Body of pancreas (tissue), 4 donors: ENCODE measurements at regions not wholly inside any gene's neighbourhood (a gene's known extent, or its start where the extent isn't known, plus 50 kb on each side); places are given as distances from the start of the nearest gene placed in this dataset.

Experiments
- ATAC-seq: fragments of 150-250 bp; one replicate; pipeline ENCODE4 v1.9.1; 2016
- DNase-seq, 4 donors: peaks; one replicate each; pipeline ENCODE4 v3.0.0-alpha.2; 2019
- H3K27ac ChIP-seq, 4 donors: fragments of 200-600 bp; sonication (generic); 1 replicate in 3 of 4; 2 replicates in 1 of 4; pipeline versions ENCODE4 v1.5.1 to v1.6.1; 2016 to 2019; ENCODE audit warnings: mild to moderate bottlenecking in 1 of 4, mixed read lengths in 1 of 4, moderate library complexity in 1 of 4
- H3K27me3 ChIP-seq, 2 donors: fragments of 200-600 bp; sonication (generic); one replicate each; pipeline ENCODE4 v1.6.0; 2016; ENCODE audit warnings: mild to moderate bottlenecking in 1 of 2
- H3K36me3 ChIP-seq, 2 donors: fragments of 200-600 bp; sonication (generic); replicated peaks in 1 of 2; 2 replicates each; pipeline ENCODE4 v1.5.1; 2016; ENCODE audit warnings: low read depth in 2 of 2; ENCODE audit not compliant: insufficient read depth in 1 of 2
- H3K4me1 ChIP-seq: fragments of 200-600 bp; sonication (generic); one replicate; pipeline ENCODE4 v1.6.0; 2016
- H3K4me3 ChIP-seq, 2 donors: fragments of 200-600 bp; sonication (generic); 1 replicate in 1 of 2; 2 replicates in 1 of 2; pipeline ENCODE4 v1.5.1; 2016 to 2019
- H3K9me3 ChIP-seq, 3 donors: fragments of 200-600 bp; sonication (generic); 1 replicate in 2 of 3; 2 replicates in 1 of 3; pipeline ENCODE4 v1.5.1; 2016
- CTCF ChIP-seq, 7 experiments: fragments of 450-650 bp in 4 of 7; fragments of 200-600 bp in 3 of 7; sonication (generic) in 3 of 7; IDR thresholded peaks; one replicate each; pipeline ENCODE4 v1.5.1; 2016 to 2019; ENCODE audit warnings: antibody characterized with exemption in 7 of 7
- POLR2A ChIP-seq, 3 donors: fragments of 450-650 bp; IDR thresholded peaks; one replicate each; pipeline ENCODE4 v1.6.1; 2016; ENCODE audit warnings: antibody characterized with exemption in 3 of 3, mild to moderate bottlenecking in 2 of 3
- WGBS, 2 donors: methylation state at CpG; one replicate each; pipeline ENCODE4 v1.1.5; 2017; 5-methylcytosine and 5-hydroxymethylcytosine counted together
- intact Hi-C: fragments of 100-400 bp; cut with DNase I; formaldehyde crosslinking; loops from one replicate; pipeline ENCODE4 v1.15.1; 2023

- WGBS, 2 donors = 80 to 91% methylated on average over 6 of the region's 6 CpGs
- H3K27me3 ChIP-seq = no peaks in the 10 kb centered on the region
- no peak for ATAC-seq
Observed at GRCh38 chr10:78210976-78211375, 177.3 kb downstream of the RPS24 start.

GRCh38 chr10:78211561-78212051 is 177.9 kb downstream of the RPS24 start:
- WGBS, 2 donors = 54 to 64% methylated on average over 6 of the region's 6 CpGs
- TF ChIP-seq POLR2A (IDR thresholded peaks at IDR 0.05) = no peak
- TF ChIP-seq CTCF (IDR thresholded peaks at IDR 0.05) = peak in 6 of 7 experiments; percentile 12 to 39 (median 34)
- Histone ChIP-seq H3K36me3 (no peaks in the 10 kb centered on the region), H3K9me3 (no peaks in the 10 kb centered on the region), H3K27me3 (no peaks in the 10 kb centered on the region), H3K27ac (no peak overlapping the region), H3K4me3 (no peak overlapping the region), H3K4me1 (no peaks in the 10 kb centered on the region)
- DNase-seq (peak in 3 of 4 donors; percentile 26 to 42 (median 28)), ATAC-seq (peak; percentile 15)
- intact Hi-C loops = no loop called here

More at GRCh38 chr10:78210976-78211375, 177.3 kb downstream of the RPS24 start:
- no peak overlapping the region for H3K27ac ChIP-seq
- no peak overlapping the region for H3K4me3 ChIP-seq
- H3K4me1 ChIP-seq = no peaks in the 10 kb centered on the region
- intact Hi-C loops = no loop called here
- H3K9me3 ChIP-seq = no peaks in the 10 kb centered on the region
- no peak for DNase-seq
- no peaks in the 10 kb centered on the region for H3K36me3 ChIP-seq
- no peak for TF ChIP-seq POLR2A (IDR thresholded peaks at IDR 0.05)
- TF ChIP-seq CTCF (IDR thresholded peaks at IDR 0.05) = no peak

- DNase-seq = no peak
- intact Hi-C loops = no loop called here
- no peaks in the 10 kb centered on the region for H3K36me3 ChIP-seq
- WGBS, 2 donors = 70 to 86% methylated on average over 4 to 10 of the region's 10 CpGs
- H3K9me3 ChIP-seq = no peaks in the 10 kb centered on the region
- H3K4me1 ChIP-seq = no peaks in the 10 kb centered on the region
- no peak for TF ChIP-seq POLR2A (IDR thresholded peaks at IDR 0.05)
- H3K27ac ChIP-seq = no peak overlapping the region
- no peak for ATAC-seq
- H3K27me3 ChIP-seq = no peaks in the 10 kb centered on the region
- H3K4me3 ChIP-seq = no peak overlapping the region
Observed at GRCh38 chr10:78212060-78212785, 178.6 kb downstream of the RPS24 start.

- intact Hi-C loops = no loop called here
- 55 to 83% methylated on average over 4 to 7 of the region's 7 CpGs for WGBS, 2 donors
- Histone ChIP-seq H3K4me3 (no peak overlapping the region), H3K27me3 (no peaks in the 10 kb centered on the region), H3K9me3 (no peaks in the 10 kb centered on the region), H3K27ac (no peak overlapping the region), H3K36me3 (no peaks in the 10 kb centered on the region), H3K4me1 (no peaks in the 10 kb centered on the region)
- no peak for ATAC-seq
- TF ChIP-seq CTCF (IDR thresholded peaks at IDR 0.05) (no peak), POLR2A (IDR thresholded peaks at IDR 0.05) (no peak)
- no peak for DNase-seq
Observed at GRCh38 chr10:78212786-78213175, 179.1 kb downstream of the RPS24 start.

GRCh38 chr10:78214955-78215354 is 181.3 kb downstream of the RPS24 start:
- WGBS, 2 donors = 74 to 89% methylated on average over 4 of the region's 4 CpGs
- DNase-seq = no peak
- H3K27ac ChIP-seq = no peak overlapping the region
- no peak overlapping the region for H3K4me3 ChIP-seq
- no peak for TF ChIP-seq CTCF (IDR thresholded peaks at IDR 0.05)
- TF ChIP-seq POLR2A (IDR thresholded peaks at IDR 0.05) = no peak
- no peaks in the 10 kb centered on the region for H3K36me3 ChIP-seq
- intact Hi-C loops = no loop called here
- peaks cover 5% of the 10 kb centered on the region for H3K4me1 ChIP-seq
- H3K9me3 ChIP-seq = no peaks in the 10 kb centered on the region
- ATAC-seq = no peak
- H3K27me3 ChIP-seq = no peaks in the 10 kb centered on the region
